Activated naive CD8-positive, alpha-beta T cell treated with anti-CD3 and anti-CD28 coated beads, Interleukin-2, amount 50 U/mL, for 24 hours (primary cell): ENCODE measurements at regions not wholly inside any gene's neighbourhood (a gene's known extent, or its start where the extent isn't known, plus 50 kb on each side); places are given as distances from the start of the nearest gene placed in this dataset.

Source experiments
- ATAC-seq: fragments of 150-1000 bp; cut with Tn5 transposase; one replicate; pipeline ENCODE4 v1.10.0; 2021
- DNase-seq: peaks from one replicate; pipeline ENCODE4 v3.0.0; 2021
- H3K27ac Mint-ChIP-seq: one replicate; pipeline ENCODE4 v1.8.0; 2021; ENCODE audit warnings: mild to moderate bottlenecking, mixed read lengths
- H3K27me3 Mint-ChIP-seq: one replicate; pipeline ENCODE4 v1.8.0; 2021; ENCODE audit warnings: mixed read lengths
- H3K36me3 Mint-ChIP-seq: one replicate; pipeline ENCODE4 v1.8.0; 2021; ENCODE audit warnings: low read depth, mixed read lengths
- H3K4me1 Mint-ChIP-seq: one replicate; pipeline ENCODE4 v1.8.0; 2021; ENCODE audit warnings: mixed read lengths
- H3K4me3 Mint-ChIP-seq: one replicate; pipeline ENCODE4 v1.8.0; 2021; ENCODE audit warnings: mild to moderate bottlenecking, moderate library complexity, mixed read lengths
- H3K9me3 Mint-ChIP-seq: one replicate; pipeline ENCODE4 v1.8.0; 2021; ENCODE audit warnings: mixed read lengths

DNA sequence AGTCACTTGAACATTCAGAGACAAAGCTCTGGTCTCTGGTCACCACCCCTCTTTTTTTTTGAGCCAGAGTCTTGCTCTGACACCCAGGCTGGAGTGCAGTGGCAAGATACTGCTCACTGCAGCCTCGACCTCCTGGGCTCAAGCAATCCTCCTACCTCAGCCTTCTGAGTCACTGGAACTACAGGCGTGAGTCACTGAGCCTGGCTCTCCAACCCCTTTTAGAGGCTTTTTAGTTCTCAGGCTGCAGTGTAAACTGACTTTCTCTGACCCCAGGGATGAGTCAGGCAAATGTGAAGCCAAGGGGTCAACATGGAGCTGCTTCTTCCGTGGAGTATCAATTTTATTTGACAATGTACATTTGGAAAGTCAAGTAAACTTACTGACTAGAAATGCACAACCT is 229.2 kb downstream of the PTTG2 start:
- peaks cover 7% of the 10 kb centered on the region for H3K4me1 Mint-ChIP-seq
- H3K4me3 Mint-ChIP-seq, result no peak overlapping the region
- no peaks in the 10 kb centered on the region for H3K9me3 Mint-ChIP-seq
- no peaks in the 10 kb centered on the region for H3K36me3 Mint-ChIP-seq
- H3K27ac Mint-ChIP-seq, result no peak overlapping the region
- DNase-seq (no peak), ATAC-seq (peak; percentile 90)
- H3K27me3 Mint-ChIP-seq, result peaks cover 2% of the 10 kb centered on the region

DNA sequence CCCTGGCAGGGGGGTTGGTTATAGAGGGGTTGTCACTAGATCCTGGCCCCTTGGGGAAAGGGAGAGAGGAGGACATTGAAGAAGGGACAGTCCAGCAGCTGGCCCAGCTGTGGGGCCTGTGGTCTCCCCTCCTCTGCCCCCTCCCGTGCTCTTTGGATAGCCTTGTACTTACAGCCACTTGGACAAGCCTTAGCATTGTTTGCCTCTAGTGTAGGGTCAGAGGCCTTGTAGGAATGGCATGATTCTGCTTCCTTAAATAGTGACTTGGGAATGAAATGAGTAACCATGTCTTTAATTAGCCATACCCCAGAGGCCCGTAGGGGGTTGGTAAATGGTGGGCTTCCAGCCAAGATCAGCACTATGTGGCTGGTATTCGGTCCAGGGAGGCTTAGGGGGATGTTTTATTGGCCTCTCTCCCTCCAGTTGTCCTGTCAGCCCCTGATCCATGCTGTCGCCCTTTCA is 230.6 kb downstream of the PTTG2 start:
- Mint-ChIP-seq H3K27ac (no peak overlapping the region), H3K4me3 (no peak overlapping the region), H3K27me3 (peaks cover 2% of the 10 kb centered on the region), H3K4me1 (peaks cover 7% of the 10 kb centered on the region), H3K9me3 (no peaks in the 10 kb centered on the region), H3K36me3 (no peaks in the 10 kb centered on the region)
- no peak for ATAC-seq
- no peak for DNase-seq

DNA sequence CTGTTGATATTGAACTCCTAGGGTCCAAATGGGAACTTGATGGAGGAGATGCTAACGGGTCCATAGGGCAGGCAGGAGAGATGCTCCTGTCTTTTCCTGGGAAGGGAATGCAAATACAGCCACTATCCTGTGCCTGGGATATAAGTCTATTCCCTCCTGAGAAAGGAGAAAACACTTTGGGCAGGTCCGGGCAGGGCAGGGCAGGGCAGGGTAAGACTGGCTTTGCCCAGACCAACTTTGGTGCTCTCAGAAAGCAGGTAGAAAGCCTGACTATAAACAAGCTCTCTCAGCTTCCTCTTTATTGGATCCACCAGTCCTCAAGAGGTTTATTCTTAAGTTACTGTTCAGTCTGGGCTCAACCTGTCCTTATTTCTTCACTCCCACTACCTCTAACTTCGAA is 232.3 kb downstream of the PTTG2 start:
- DNase-seq (no peak), ATAC-seq (no peak)
- peaks cover 7% of the 10 kb centered on the region for H3K4me1 Mint-ChIP-seq
- H3K4me3 Mint-ChIP-seq, result no peak overlapping the region
- H3K9me3 Mint-ChIP-seq, result no peaks in the 10 kb centered on the region
- H3K27ac Mint-ChIP-seq, result no peak overlapping the region
- no peaks in the 10 kb centered on the region for H3K36me3 Mint-ChIP-seq
- peaks cover 2% of the 10 kb centered on the region for H3K27me3 Mint-ChIP-seq

GRCh38 chr4:38193236-38193863 is 233.2 kb downstream of the PTTG2 start:
- peaks cover 2% of the 10 kb centered on the region for H3K27me3 Mint-ChIP-seq
- H3K9me3 Mint-ChIP-seq, result no peaks in the 10 kb centered on the region
- no peak overlapping the region for H3K4me3 Mint-ChIP-seq
- no peaks in the 10 kb centered on the region for H3K36me3 Mint-ChIP-seq
- ATAC-seq (no peak), DNase-seq (no peak)
- H3K4me1 Mint-ChIP-seq, result peaks cover 7% of the 10 kb centered on the region
- H3K27ac Mint-ChIP-seq, result no peak overlapping the region

GRCh38 chr4:38194047-38194602 is 233.9 kb downstream of the PTTG2 start:
- Mint-ChIP-seq H3K4me3 (no peak overlapping the region), H3K4me1 (peaks cover 5% of the 10 kb centered on the region), H3K9me3 (no peaks in the 10 kb centered on the region), H3K27me3 (peaks cover 2% of the 10 kb centered on the region), H3K27ac (no peak overlapping the region), H3K36me3 (no peaks in the 10 kb centered on the region)
- DNase-seq (no peak), ATAC-seq (no peak)

DNA sequence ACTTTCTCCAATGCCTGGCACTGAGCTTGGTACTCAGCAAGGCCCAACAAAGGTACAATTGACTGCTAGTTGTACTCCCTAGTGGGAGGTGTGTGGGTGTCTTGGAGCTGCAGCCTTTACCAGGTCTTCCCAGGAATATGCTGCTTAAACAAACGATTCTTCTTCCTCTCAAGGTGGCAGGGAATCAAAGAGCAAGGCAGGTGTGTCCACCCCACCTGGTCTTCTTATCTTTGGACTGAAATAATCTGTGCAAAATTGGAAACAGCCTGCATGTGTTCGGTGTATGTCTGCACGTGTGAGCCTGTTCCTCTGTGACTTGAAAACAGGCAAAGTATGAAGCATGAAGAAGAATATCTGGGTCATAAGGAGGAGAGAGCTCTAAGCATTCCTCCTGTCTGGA is 235.3 kb downstream of the PTTG2 start:
- DNase-seq (no peak), ATAC-seq (no peak)
- Mint-ChIP-seq H3K36me3 (no peaks in the 10 kb centered on the region), H3K4me3 (no peak overlapping the region), H3K9me3 (no peaks in the 10 kb centered on the region), H3K27me3 (peaks cover under 1% of the 10 kb centered on the region), H3K27ac (no peak overlapping the region), H3K4me1 (no peaks in the 10 kb centered on the region)

GRCh38 chr4:38195911-38196310 is 235.7 kb downstream of the PTTG2 start:
- H3K27ac Mint-ChIP-seq, result no peak overlapping the region
- H3K36me3 Mint-ChIP-seq, result no peaks in the 10 kb centered on the region
- H3K4me1 Mint-ChIP-seq, result no peaks in the 10 kb centered on the region
- no peaks in the 10 kb centered on the region for H3K27me3 Mint-ChIP-seq
- no peaks in the 10 kb centered on the region for H3K9me3 Mint-ChIP-seq
- no peak overlapping the region for H3K4me3 Mint-ChIP-seq
- ATAC-seq (no peak), DNase-seq (no peak)

- Mint-ChIP-seq H3K27ac (no peak overlapping the region), H3K4me1 (no peaks in the 10 kb centered on the region), H3K9me3 (peaks cover 3% of the 10 kb centered on the region), H3K4me3 (no peak overlapping the region), H3K27me3 (no peaks in the 10 kb centered on the region), H3K36me3 (no peaks in the 10 kb centered on the region)
- no peak for DNase-seq
- ATAC-seq, result no peak
These were observed 242.0 kb downstream of the PTTG2 start for GRCh38 chr4:38202242-38202641.

DNA sequence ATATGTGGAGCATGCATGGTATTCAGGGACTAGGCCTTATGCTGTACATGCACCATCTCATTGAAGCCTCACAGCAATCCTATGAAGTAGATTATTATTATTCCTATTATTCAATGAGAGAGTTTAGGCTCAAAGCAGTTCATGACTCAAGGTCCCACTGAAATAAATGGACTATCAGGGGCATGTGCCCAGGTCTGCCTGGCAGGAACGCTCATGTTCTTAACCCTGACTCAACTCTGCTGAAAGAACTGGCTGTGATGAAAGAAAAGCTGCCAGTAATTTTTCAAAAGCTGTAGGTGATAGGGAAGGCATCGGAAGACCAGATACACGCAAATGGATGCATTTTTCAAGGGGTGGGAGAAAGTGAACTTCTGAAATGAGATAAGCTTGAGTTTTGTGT is 243.4 kb downstream of the PTTG2 start:
- DNase-seq (no peak), ATAC-seq (no peak)
- no peaks in the 10 kb centered on the region for H3K4me1 Mint-ChIP-seq
- no peaks in the 10 kb centered on the region for H3K27me3 Mint-ChIP-seq
- peaks cover 6% of the 10 kb centered on the region for H3K9me3 Mint-ChIP-seq
- no peak overlapping the region for H3K4me3 Mint-ChIP-seq
- H3K36me3 Mint-ChIP-seq, result no peaks in the 10 kb centered on the region
- no peak overlapping the region for H3K27ac Mint-ChIP-seq

GRCh38 chr4:38204339-38205035 is 244.3 kb downstream of the PTTG2 start:
- ATAC-seq, result no peak
- H3K4me3 Mint-ChIP-seq, result no peak overlapping the region

DNA sequence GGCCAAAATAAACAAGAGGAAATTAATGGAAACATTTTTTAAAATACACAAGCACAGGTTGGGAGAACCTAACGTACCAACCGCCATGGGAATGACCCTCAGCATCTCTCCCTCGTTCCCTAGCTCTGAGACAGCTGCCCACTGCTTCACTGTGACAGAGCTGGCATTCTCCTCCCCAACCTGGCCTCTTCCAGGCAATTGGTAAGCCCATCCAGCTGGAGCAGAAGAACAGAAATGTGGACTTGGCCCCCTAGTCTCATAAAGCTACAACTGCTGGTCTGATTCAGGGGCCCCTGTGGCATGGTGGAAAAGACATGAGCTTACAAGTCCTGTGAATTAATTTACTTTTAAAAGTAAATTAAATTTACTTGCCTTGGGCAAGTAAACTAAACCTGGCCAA is 245.1 kb downstream of the PTTG2 start:
- H3K4me3 Mint-ChIP-seq, result no peak overlapping the region
- no peaks in the 10 kb centered on the region for H3K27me3 Mint-ChIP-seq
- H3K4me1 Mint-ChIP-seq, result no peaks in the 10 kb centered on the region
- peaks cover 6% of the 10 kb centered on the region for H3K9me3 Mint-ChIP-seq
- ATAC-seq (no peak), DNase-seq (no peak)
- no peak overlapping the region for H3K27ac Mint-ChIP-seq
- H3K36me3 Mint-ChIP-seq, result no peaks in the 10 kb centered on the region

More at GRCh38 chr4:38204339-38205035, 244.3 kb downstream of the PTTG2 start:
- DNase-seq, result no peak
- H3K9me3 Mint-ChIP-seq, result peaks cover 6% of the 10 kb centered on the region
- no peak overlapping the region for H3K27ac Mint-ChIP-seq
- no peaks in the 10 kb centered on the region for H3K36me3 Mint-ChIP-seq
- H3K4me1 Mint-ChIP-seq, result no peaks in the 10 kb centered on the region
- H3K27me3 Mint-ChIP-seq, result no peaks in the 10 kb centered on the region

- ATAC-seq (no peak), DNase-seq (no peak)
- Mint-ChIP-seq H3K27me3 (no peaks in the 10 kb centered on the region), H3K9me3 (peaks cover 6% of the 10 kb centered on the region), H3K4me3 (no peak overlapping the region), H3K36me3 (no peaks in the 10 kb centered on the region), H3K27ac (no peak overlapping the region), H3K4me1 (no peaks in the 10 kb centered on the region)
These were observed 246.9 kb downstream of the PTTG2 start for GRCh38 chr4:38207110-38207457.

DNA sequence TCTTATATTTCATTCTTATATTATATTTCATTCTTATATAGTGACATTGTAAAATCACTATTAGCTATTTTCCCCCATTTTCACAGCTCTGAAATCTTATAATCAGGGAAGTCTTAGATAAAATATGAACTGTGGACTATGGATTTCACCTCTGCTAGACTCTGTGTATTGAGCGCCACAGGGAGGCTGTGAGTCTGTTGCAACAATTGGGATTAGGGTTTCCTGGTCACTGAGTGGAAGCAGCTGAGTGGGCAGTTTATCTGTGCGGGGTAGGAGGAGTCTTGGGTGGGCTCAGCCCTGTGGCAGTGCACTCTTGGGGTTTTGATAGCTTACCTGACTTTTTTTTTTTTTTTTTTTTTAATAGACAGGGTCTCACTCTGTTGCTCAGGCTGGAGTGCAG is 249.5 kb downstream of the PTTG2 start:
- H3K4me1 Mint-ChIP-seq, result peaks cover 3% of the 10 kb centered on the region
- H3K27me3 Mint-ChIP-seq, result no peaks in the 10 kb centered on the region
- H3K9me3 Mint-ChIP-seq, result peaks cover 6% of the 10 kb centered on the region
- ATAC-seq, result no peak
- H3K4me3 Mint-ChIP-seq, result no peak overlapping the region
- H3K27ac Mint-ChIP-seq, result no peak overlapping the region
- no peaks in the 10 kb centered on the region for H3K36me3 Mint-ChIP-seq
- DNase-seq, result no peak

- H3K27ac Mint-ChIP-seq, result no peak overlapping the region
- no peak overlapping the region for H3K4me3 Mint-ChIP-seq
- no peak for ATAC-seq
- DNase-seq, result no peak
- H3K4me1 Mint-ChIP-seq, result peaks cover 4% of the 10 kb centered on the region
- no peaks in the 10 kb centered on the region for H3K36me3 Mint-ChIP-seq
- no peaks in the 10 kb centered on the region for H3K27me3 Mint-ChIP-seq
- H3K9me3 Mint-ChIP-seq, result peaks cover 6% of the 10 kb centered on the region
These were observed 250.4 kb downstream of the PTTG2 start for GRCh38 chr4:38210396-38211114.

GRCh38 chr4:38211885-38212284 is 251.7 kb downstream of the PTTG2 start:
- H3K9me3 Mint-ChIP-seq, result peaks cover 6% of the 10 kb centered on the region
- no peak overlapping the region for H3K4me3 Mint-ChIP-seq
- no peak overlapping the region for H3K27ac Mint-ChIP-seq
- peaks cover 4% of the 10 kb centered on the region for H3K4me1 Mint-ChIP-seq
- DNase-seq (no peak), ATAC-seq (no peak)
- H3K36me3 Mint-ChIP-seq, result no peaks in the 10 kb centered on the region
- H3K27me3 Mint-ChIP-seq, result no peaks in the 10 kb centered on the region
